ENCODE measurements at regions not wholly inside any gene's neighbourhood (a gene's known extent, or its start where the extent isn't known, plus 50 kb on each side); places are given as distances from the start of the nearest gene placed in this dataset.

- no peak for TF ChIP-seq SUZ12 (IDR thresholded peaks at IDR 0.05; ENCODE audit: extremely low read depth, insufficient read depth, insufficient read length)
- TF ChIP-seq YY1 (IDR thresholded peaks at IDR 0.05; ENCODE audit: insufficient read depth, insufficient read length) = no peak
- no peak for TF ChIP-seq ZNF274 (IDR thresholded peaks at IDR 0.05; ENCODE audit: low read depth, low read length)
Observed at GRCh38 chr13:86121881-86122280, 322.7 kb upstream of the SLITRK6 start.

Measured in NT2/D1 (cell line).